Heart right ventricle (tissue), 16 donors: ENCODE measurements at regions not wholly inside any gene's neighbourhood (a gene's known extent, or its start where the extent isn't known, plus 50 kb on each side); places are given as distances from the start of the nearest gene placed in this dataset.
"Not testable (repeated sequence)": the region's sequence is repeated elsewhere in the genome, so short reads cannot be mapped to it uniquely, and the experiment has no call there.

Experiments
- ATAC-seq, 8 donors: fragments of 200-7000 bp; cut with Tn5 transposase; one replicate each; pipeline ENCODE4 v1.9.1; 2020; ENCODE audit warnings: mild to moderate bottlenecking in 8 of 8, moderate library complexity in 8 of 8, moderate number of reproducible peaks in 1 of 8
- DNase-seq, 2 donors: peaks; one replicate each; pipeline ENCODE4 v3.0.0-alpha.2; 2020
- H3K27ac ChIP-seq, 10 donors: fragments of 200-600 bp; sonication (generic) in 2 of 10; one replicate each; pipeline versions ENCODE4 v1.5.0 to v1.8.0; 2020 to 2022; ENCODE audit warnings: mild to moderate bottlenecking in 3 of 10
- H3K27me3 ChIP-seq, 7 donors: fragments of 200-600 bp; one replicate each; pipeline ENCODE4 v1.8.0; 2021 to 2022; ENCODE audit warnings: mild to moderate bottlenecking in 2 of 7
- H3K36me3 ChIP-seq, 9 donors: fragments of 200-600 bp; sonication (generic) in 1 of 9; one replicate each; pipeline versions ENCODE4 v1.5.0 to v1.8.0; 2020 to 2022; ENCODE audit warnings: mild to moderate bottlenecking in 2 of 9
- H3K4me1 ChIP-seq, 9 donors: fragments of 200-600 bp; sonication (generic) in 1 of 9; one replicate each; pipeline versions ENCODE4 v1.5.0 to v1.8.0; 2020 to 2022; ENCODE audit warnings: mild to moderate bottlenecking in 4 of 9
- H3K4me3 ChIP-seq, 10 donors: fragments of 200-600 bp; sonication (generic) in 2 of 10; one replicate each; pipeline versions ENCODE4 v1.5.0 to v1.8.0; 2020 to 2022; ENCODE audit warnings: mild to moderate bottlenecking in 7 of 10, moderate library complexity in 2 of 10
- H3K9me3 ChIP-seq, 11 donors: fragments of 200-600 bp in 10 of 11; sonication (generic) in 2 of 11; one replicate each; pipeline versions ENCODE4 v1.5.0 to v1.8.0; 2013 to 2022; ENCODE audit warnings: mild to moderate bottlenecking in 2 of 11, control low read depth in 1 of 11, moderate library complexity in 1 of 11
- CTCF ChIP-seq, 9 donors: fragments of 200-600 bp; sonication (generic) in 2 of 9; IDR thresholded peaks; one replicate each; pipeline versions ENCODE4 v1.5.0 to v1.8.0; 2021 to 2022; ENCODE audit warnings: antibody characterized with exemption in 9 of 9, mild to moderate bottlenecking in 5 of 9, moderate library complexity in 1 of 9
- WGBS, 2 donors: extraction: QIAGEN DNeasy Blood & Tissue Kit; methylation state at CpG; one replicate each; pipeline ENCODE4 v1.1.7; 2013; ENCODE audit warnings: inconsistent platforms in 1 of 2; 5-methylcytosine and 5-hydroxymethylcytosine counted together
- intact Hi-C, 10 donors: fragments of 100-400 bp; cut with DNase I; formaldehyde crosslinking; loops; one replicate each; pipeline versions ENCODE4 v1.11.1 to v1.14.2; 2022
- donor health status: Arrhythmogenic right ventricular cardiomyopathy.
- donor health status: ischemic (EF 13 %, LVEDD 7.1; RV severe dilation, severe dysfunction).
- donor health status: healthy with polysubstance abuse.
- donor health status: DM: no; HTN: yes; CAD: no.
- donor health status: DM: no; HTN: no; CAD: no.
- donor health status: ischemic (EF 25% LVEDD 6.9; RV normal size, moderate dysfunction).
- donor health status: ischemic (EF 25% LVEDD 5.7; RV mildly dilated, moderate dysfunction).
- donor health status: healthy.
- donor health status: DM: yes; HTN: yes; CAD: no.
- donor health status: Ischemic cardiomyopathy.
- donor health status: ischemic (EF 35%, LVEDD 5.7; RV mildly dilated, moderate dysfunction).
- donor health status: nonischemic (EF 11% LVEDD 7.7; RV severe dilation, severe dysfunction).
- donor health status: DM: yes; HTN: yes; CAD: no.
- donor health status: PGD.
- donor health status: ischemic (EF 29% LVEDD 5.4; RV normal size, mild dysfunction).
- donor health status: nonischemic (EF 23%, LVEDD 6.1; RV moderate dilation, normal function).

GRCh38 chr18:29737620-29738019 lies 1304.9 kb downstream of the DSC3 start:
- Histone ChIP-seq H3K4me3 (no peak overlapping the region), H3K9me3 (peaks cover 0 to 10% (median 0%) of the 10 kb centered on the region in 11 donors), H3K4me1 (no peaks in the 10 kb centered on the region), H3K27ac (no peak overlapping the region), H3K27me3 (no peaks in the 10 kb centered on the region), H3K36me3 (no peaks in the 10 kb centered on the region)
- intact Hi-C loops: no loop called here
- ATAC-seq: no peak
- TF ChIP-seq CTCF (IDR thresholded peaks at IDR 0.05): no peak
- no peak for DNase-seq
- WGBS, 2 donors: 88 to 95% methylated on average over 4 of the region's 4 CpGs

- intact Hi-C loops: no loop called here
- WGBS, 2 donors: 56% methylated on average over 3 of the region's 3 CpGs
- DNase-seq: no peak
Observed at GRCh38 chr18:29737190-29737589, 1305.4 kb downstream of the DSC3 start.

GRCh38 chr18:29730073-29730472 lies 1312.5 kb downstream of the DSC3 start:
- intact Hi-C loops: no loop called here

More at GRCh38 chr18:29737190-29737589, 1305.4 kb downstream of the DSC3 start:
- TF ChIP-seq CTCF (IDR thresholded peaks at IDR 0.05): no peak
- Histone ChIP-seq H3K27ac (no peak overlapping the region), H3K9me3 (peaks cover 0 to 10% (median 0%) of the 10 kb centered on the region in 11 donors), H3K4me3 (no peak overlapping the region), H3K27me3 (no peaks in the 10 kb centered on the region), H3K36me3 (no peaks in the 10 kb centered on the region), H3K4me1 (no peaks in the 10 kb centered on the region)
- no peak for ATAC-seq

GRCh38 chr18:29726646-29727045 lies 1315.9 kb downstream of the DSC3 start:
- no peak for ATAC-seq
- Histone ChIP-seq H3K9me3 (peaks cover 0 to 20% (median 0%) of the 10 kb centered on the region in 11 donors), H3K27me3 (no peaks in the 10 kb centered on the region), H3K36me3 (no peaks in the 10 kb centered on the region), H3K27ac (no peak overlapping the region), H3K4me1 (no peaks in the 10 kb centered on the region), H3K4me3 (no peak overlapping the region)
- 31 to 37% methylated on average over 2 of the region's 2 CpGs for WGBS, 2 donors
- intact Hi-C loops: no loop called here
- DNase-seq: no peak
- TF ChIP-seq CTCF (IDR thresholded peaks at IDR 0.05): no peak

More at GRCh38 chr18:29730073-29730472, 1312.5 kb downstream of the DSC3 start:
- no peak overlapping the region for H3K27ac ChIP-seq
- no peaks in the 10 kb centered on the region for H3K4me1 ChIP-seq
- H3K36me3 ChIP-seq: no peaks in the 10 kb centered on the region
- no peak overlapping the region for H3K4me3 ChIP-seq
- no peaks in the 10 kb centered on the region for H3K27me3 ChIP-seq
- H3K9me3 ChIP-seq: peaks cover 0 to 30% (median 0%) of the 10 kb centered on the region in 11 donors
- DNase-seq (no peak), ATAC-seq (no peak)
- TF ChIP-seq CTCF (IDR thresholded peaks at IDR 0.05): no peak
- 89 to 90% methylated on average over 4 of the region's 4 CpGs for WGBS, 2 donors

GRCh38 chr18:29723486-29723885 lies 1319.1 kb downstream of the DSC3 start:
- DNase-seq, ATAC-seq, H3K27me3 ChIP-seq, H3K4me1 ChIP-seq, H3K4me3 ChIP-seq, H3K27ac ChIP-seq, intact Hi-C loops, H3K36me3 ChIP-seq: not testable (repeated sequence)
- 79 to 88% methylated on average over 12 to 21 of the region's 21 CpGs for WGBS, 2 donors
- peaks cover 0 to 18% (median 0%) of the 10 kb centered on the region in 11 donors for H3K9me3 ChIP-seq

GRCh38 chr18:29715960-29716359 lies 1326.6 kb downstream of the DSC3 start:
- ATAC-seq, H3K27me3 ChIP-seq, H3K9me3 ChIP-seq, H3K4me1 ChIP-seq, H3K27ac ChIP-seq, H3K4me3 ChIP-seq, DNase-seq, H3K36me3 ChIP-seq: not testable (repeated sequence)
- intact Hi-C loops: loop anchor here in 1 of 10 donors (10.0 kb wide), 1 partner anchor 79 kb away; no protein-coding TSS in a partner anchor
- WGBS, 2 donors: 87 to 91% methylated on average over 8 of the region's 8 CpGs
